ENCODE measurements at regions not wholly inside any gene's neighbourhood (a gene's known extent, or its start where the extent isn't known, plus 50 kb on each side); places are given as distances from the start of the nearest gene placed in this dataset.
"Not testable (repeated sequence)": the region's sequence is repeated elsewhere in the genome, so short reads cannot be mapped to it uniquely, and the experiment has no call there.

DNA sequence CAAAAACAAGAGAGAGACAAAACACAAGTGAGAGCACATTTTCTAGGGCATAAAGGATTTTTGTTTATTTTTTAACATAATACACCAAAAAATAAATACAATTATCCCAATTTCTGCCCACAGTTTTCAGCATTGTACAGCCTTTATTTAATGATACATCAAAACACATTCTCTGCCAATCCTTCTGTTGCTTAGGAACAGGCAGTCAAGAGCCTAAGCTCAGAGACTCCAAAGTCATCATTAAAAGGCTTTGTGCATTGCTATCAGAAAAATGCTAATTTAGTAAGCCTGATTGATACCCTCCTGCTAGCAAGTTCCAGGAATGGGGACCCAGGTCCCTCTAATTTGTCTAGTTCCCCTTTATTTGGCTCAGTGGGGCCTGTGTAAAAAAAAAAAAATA is 536.5 kb downstream of the RPS29 start:
- POLR2A ChIA-PET: no interaction called here
- CTCF ChIA-PET: no interaction called here
- no peak for DNase-seq (ENCODE audit: extremely low spot score)

DNA sequence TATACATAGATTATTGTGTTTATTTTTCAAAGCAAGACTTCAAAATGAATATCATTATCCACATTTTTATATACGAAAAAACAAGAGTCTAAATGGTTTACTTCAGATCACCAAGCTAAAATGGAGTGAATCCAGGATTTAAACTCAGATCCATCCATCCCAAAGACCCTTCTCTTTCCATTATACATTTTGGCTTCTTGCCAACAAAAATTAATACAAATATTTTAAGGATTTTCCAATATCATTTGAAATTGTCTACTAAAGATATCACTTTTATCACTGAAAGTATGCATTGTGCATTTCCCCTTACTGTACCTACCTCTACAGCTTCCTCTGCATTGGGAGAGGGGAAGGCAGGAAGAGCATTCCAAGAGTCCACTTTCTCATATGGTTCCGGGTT is 541.2 kb downstream of the RPS29 start:
- ChIA-PET CTCF (no interaction called here), POLR2A (no interaction called here)
- no peak for TF ChIP-seq SP1 (IDR thresholded peaks at IDR 0.05)
- no peak for TF ChIP-seq ZNF384 (IDR thresholded peaks at IDR 0.05)
- TF ChIP-seq CTBP1 (IDR thresholded peaks at IDR 0.05; ENCODE audit: borderline replicate concordance): no peak
- TF ChIP-seq FOXA1 (IDR thresholded peaks at IDR 0.05): no peak
- no peak for TF ChIP-seq NFRKB (IDR thresholded peaks at IDR 0.05)
- TF ChIP-seq BHLHE40 (IDR thresholded peaks at IDR 0.05; ENCODE audit: borderline replicate concordance): no peak
- TF ChIP-seq, protein P1, sequence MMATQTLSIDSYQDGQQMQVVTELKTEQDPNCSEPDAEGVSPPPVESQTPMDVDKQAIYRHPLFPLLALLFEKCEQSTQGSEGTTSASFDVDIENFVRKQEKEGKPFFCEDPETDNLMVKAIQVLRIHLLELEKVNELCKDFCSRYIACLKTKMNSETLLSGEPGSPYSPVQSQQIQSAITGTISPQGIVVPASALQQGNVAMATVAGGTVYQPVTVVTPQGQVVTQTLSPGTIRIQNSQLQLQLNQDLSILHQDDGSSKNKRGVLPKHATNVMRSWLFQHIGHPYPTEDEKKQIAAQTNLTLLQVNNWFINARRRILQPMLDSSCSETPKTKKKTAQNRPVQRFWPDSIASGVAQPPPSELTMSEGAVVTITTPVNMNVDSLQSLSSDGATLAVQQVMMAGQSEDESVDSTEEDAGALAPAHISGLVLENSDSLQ (IDR thresholded peaks at IDR 0.05): no peak
- no peak for TF ChIP-seq FOXM1 (IDR thresholded peaks at IDR 0.05; ENCODE audit: borderline replicate concordance)
- TF ChIP-seq L3MBTL2 (conservative IDR thresholded peaks at IDR 0.05): no peak
- TF ChIP-seq SUZ12 (IDR thresholded peaks at IDR 0.05): no peak
- TF ChIP-seq ELF4 (IDR thresholded peaks at IDR 0.05): no peak
- TF ChIP-seq ARNT (IDR thresholded peaks at IDR 0.05): no peak
- TF ChIP-seq TARDBP (IDR thresholded peaks at IDR 0.05): no peak
- no peak for TF ChIP-seq HDGF (IDR thresholded peaks at IDR 0.05; ENCODE audit: borderline replicate concordance)
- TF ChIP-seq LEF1 (IDR thresholded peaks at IDR 0.05; ENCODE audit: borderline replicate concordance): no peak
- TF ChIP-seq FOXK2 (IDR thresholded peaks at IDR 0.05): no peak
- no peak for DNase-seq (ENCODE audit: extremely low spot score)

More for the DNA sequence above, 536.5 kb downstream of the RPS29 start:
- TF ChIP-seq FOXK2 (IDR thresholded peaks at IDR 0.05): no peak
- TF ChIP-seq HDGF (IDR thresholded peaks at IDR 0.05; ENCODE audit: borderline replicate concordance): no peak
- TF ChIP-seq ELF4 (IDR thresholded peaks at IDR 0.05): no peak
- TF ChIP-seq, protein P1 (IDR thresholded peaks at IDR 0.05): no peak
- TF ChIP-seq SUZ12 (IDR thresholded peaks at IDR 0.05): no peak
- TF ChIP-seq NFRKB (IDR thresholded peaks at IDR 0.05): no peak

DNA sequence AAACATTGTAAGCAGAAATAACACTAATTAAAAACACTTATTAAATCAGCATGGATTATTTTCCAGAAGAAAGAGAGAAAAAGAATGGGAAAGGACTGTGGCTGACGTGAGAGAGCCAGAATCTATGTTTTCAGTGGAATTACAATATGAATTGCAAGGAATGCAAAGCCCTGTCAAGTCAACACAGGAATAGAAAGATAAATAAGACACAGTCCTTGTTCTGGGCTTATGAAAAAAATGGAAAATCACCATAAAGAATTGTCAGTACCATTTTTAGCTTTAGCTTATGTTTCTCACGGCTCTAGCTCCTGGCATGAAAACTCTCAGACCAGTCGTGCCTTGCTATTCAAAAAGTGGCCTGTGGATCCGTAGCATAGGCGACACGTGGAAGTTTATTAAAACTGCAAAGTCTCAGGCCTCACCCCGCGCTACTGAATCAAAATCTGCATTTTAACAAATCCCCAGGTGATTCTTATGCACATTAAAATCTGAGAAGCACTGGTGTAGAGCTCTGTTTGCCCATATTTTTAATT is 549.1 kb downstream of the RPS29 start:
- no peak for DNase-seq (ENCODE audit: extremely low spot score)
- ChIA-PET CTCF (no interaction called here), POLR2A (no interaction called here)
- no peak for TF ChIP-seq CTBP1 (IDR thresholded peaks at IDR 0.05; ENCODE audit: borderline replicate concordance)
- no peak for TF ChIP-seq FOXA1 (IDR thresholded peaks at IDR 0.05)

DNA sequence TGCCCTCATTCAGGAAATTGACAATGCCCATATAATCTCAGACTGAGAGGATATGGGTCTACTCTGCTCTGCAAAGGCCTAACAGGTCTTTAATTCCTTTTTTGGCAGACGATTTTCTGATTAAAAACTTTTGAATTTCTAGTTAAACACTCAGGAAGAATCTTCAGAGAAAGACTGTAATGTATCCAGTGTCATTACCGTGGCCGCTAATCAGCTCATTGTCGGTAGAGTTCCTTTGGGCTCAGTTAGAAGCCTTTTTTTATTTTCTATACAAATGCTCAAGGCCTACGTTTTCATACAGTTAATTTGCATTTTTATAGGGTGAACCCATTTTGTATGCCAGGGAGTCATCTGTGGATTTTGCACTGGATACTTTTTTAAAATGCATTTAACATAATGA is 549.9 kb downstream of the RPS29 start:
- TF ChIP-seq NFRKB (IDR thresholded peaks at IDR 0.05) (no peak), FOXM1 (IDR thresholded peaks at IDR 0.05; ENCODE audit: borderline replicate concordance) (no peak), SP1 (IDR thresholded peaks at IDR 0.05) (no peak), ZNF384 (IDR thresholded peaks at IDR 0.05) (no peak), LEF1 (IDR thresholded peaks at IDR 0.05; ENCODE audit: borderline replicate concordance) (no peak), CTBP1 (IDR thresholded peaks at IDR 0.05; ENCODE audit: borderline replicate concordance) (no peak), SUZ12 (IDR thresholded peaks at IDR 0.05) (no peak), ARNT (IDR thresholded peaks at IDR 0.05) (no peak), HDGF (IDR thresholded peaks at IDR 0.05; ENCODE audit: borderline replicate concordance) (no peak), TARDBP (IDR thresholded peaks at IDR 0.05) (no peak), FOXA1 (IDR thresholded peaks at IDR 0.05) (no peak), BHLHE40 (IDR thresholded peaks at IDR 0.05; ENCODE audit: borderline replicate concordance) (no peak)
- DNase-seq (ENCODE audit: extremely low spot score): no peak
- ChIA-PET POLR2A (no interaction called here), CTCF (no interaction called here)

DNA sequence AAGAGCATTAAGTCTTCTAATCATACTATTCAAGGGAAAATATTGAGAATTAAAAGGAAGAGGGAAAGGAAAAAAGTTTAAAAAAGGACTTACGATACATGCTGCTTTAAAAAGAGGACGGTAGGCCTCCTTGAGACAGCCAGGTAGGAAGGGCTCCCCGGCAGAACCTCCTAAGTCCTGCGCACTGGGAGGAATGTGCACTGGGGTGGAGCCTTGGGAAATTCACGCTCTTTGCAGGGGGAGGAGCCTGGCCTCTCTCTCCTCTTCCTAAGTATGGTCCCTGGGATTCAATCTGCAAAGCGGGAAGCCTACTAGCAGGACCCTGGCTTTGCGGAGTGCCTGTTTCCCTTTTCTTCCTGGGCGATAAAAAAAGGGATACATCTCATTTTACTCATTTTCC is 553.0 kb downstream of the RPS29 start:
- CTCF ChIA-PET: no interaction called here
- no peak for TF ChIP-seq ARNT (IDR thresholded peaks at IDR 0.05)
- no peak for TF ChIP-seq FOXM1 (IDR thresholded peaks at IDR 0.05; ENCODE audit: borderline replicate concordance)
- no peak for TF ChIP-seq TARDBP (IDR thresholded peaks at IDR 0.05)
- TF ChIP-seq LEF1 (IDR thresholded peaks at IDR 0.05; ENCODE audit: borderline replicate concordance): no peak
- TF ChIP-seq CTBP1 (IDR thresholded peaks at IDR 0.05; ENCODE audit: borderline replicate concordance): no peak
- no peak for TF ChIP-seq FOXK2 (IDR thresholded peaks at IDR 0.05)
- no peak for TF ChIP-seq SP1 (IDR thresholded peaks at IDR 0.05)
- TF ChIP-seq ELF4 (IDR thresholded peaks at IDR 0.05): no peak
- TF ChIP-seq ZNF384 (IDR thresholded peaks at IDR 0.05): no peak
- TF ChIP-seq, protein P1 (IDR thresholded peaks at IDR 0.05): no peak
- TF ChIP-seq NFRKB (IDR thresholded peaks at IDR 0.05): no peak
- TF ChIP-seq SUZ12 (IDR thresholded peaks at IDR 0.05): no peak
- no peak for TF ChIP-seq FOXA1 (IDR thresholded peaks at IDR 0.05)
- no peak for TF ChIP-seq L3MBTL2 (conservative IDR thresholded peaks at IDR 0.05)
- POLR2A ChIA-PET: no interaction called here
- no peak for DNase-seq (ENCODE audit: extremely low spot score)

DNA sequence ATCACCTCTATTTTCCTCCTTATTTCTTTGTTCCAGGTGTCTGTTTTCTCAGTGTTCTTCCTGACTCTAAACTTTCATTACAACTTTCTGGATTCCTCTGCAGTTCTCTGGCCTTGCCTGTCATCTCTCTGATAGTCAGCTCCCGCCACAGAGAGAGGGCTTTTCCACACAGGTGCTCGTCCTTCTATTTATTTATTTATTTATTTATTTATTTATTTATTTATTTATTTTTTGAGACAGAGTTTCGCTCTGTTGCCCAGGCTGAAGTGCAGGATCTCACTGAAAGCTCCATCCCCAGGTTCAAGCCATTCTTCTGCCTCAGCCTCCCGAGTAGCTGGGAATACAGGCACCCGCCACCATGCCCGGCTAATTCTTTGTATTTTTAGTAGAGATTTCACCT is 554.5 kb downstream of the RPS29 start:
- POLR2A ChIA-PET; CTCF ChIA-PET; DNase-seq (ENCODE audit: extremely low spot score): not testable (repeated sequence)

DNA sequence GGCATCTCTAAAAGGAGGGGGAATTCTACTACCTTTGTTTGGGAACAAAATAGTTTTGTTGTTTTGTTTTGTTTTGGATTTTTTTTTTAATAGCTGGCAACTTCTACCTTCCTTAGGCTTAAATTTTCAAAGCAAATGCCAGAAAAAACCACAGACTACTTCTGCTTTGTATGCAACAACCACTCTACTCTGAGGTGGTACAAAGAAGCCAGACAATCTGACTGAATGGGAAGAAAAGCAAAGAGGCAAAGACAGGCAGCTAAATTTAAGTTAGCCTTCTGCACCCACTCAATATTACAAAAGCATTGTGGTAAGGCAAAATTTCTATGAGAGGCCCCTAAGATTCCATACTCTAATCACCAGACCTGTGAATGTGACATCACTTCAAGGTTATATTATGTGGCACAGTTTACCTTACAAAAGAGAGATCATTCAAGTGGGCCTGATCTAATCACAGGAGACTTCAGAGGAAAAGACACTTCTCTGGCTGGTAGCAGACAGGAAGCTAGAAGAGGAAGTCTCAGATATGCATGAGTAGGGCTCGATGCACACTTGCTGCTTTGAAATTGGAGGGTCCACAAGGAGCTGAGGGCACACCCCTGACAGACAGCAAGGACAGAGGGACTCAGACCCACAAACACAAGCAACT is 566.6 kb downstream of the RPS29 start:
- DNase-seq (ENCODE audit: extremely low spot score): no peak
- POLR2A ChIA-PET: no interaction called here
- TF ChIP-seq ZNF384 (IDR thresholded peaks at IDR 0.05) (no peak), FOXA1 (IDR thresholded peaks at IDR 0.05) (no peak), HDGF (IDR thresholded peaks at IDR 0.05; ENCODE audit: borderline replicate concordance) (no peak), SP1 (IDR thresholded peaks at IDR 0.05) (no peak), BHLHE40 (IDR thresholded peaks at IDR 0.05; ENCODE audit: borderline replicate concordance) (no peak), ARNT (IDR thresholded peaks at IDR 0.05) (no peak), NFRKB (IDR thresholded peaks at IDR 0.05) (no peak), CTBP1 (IDR thresholded peaks at IDR 0.05; ENCODE audit: borderline replicate concordance) (no peak), LEF1 (IDR thresholded peaks at IDR 0.05; ENCODE audit: borderline replicate concordance) (no peak), ELF4 (IDR thresholded peaks at IDR 0.05) (no peak), FOXK2 (IDR thresholded peaks at IDR 0.05) (no peak), SUZ12 (IDR thresholded peaks at IDR 0.05) (no peak), TARDBP (IDR thresholded peaks at IDR 0.05) (no peak), FOXM1 (IDR thresholded peaks at IDR 0.05; ENCODE audit: borderline replicate concordance) (no peak), L3MBTL2 (conservative IDR thresholded peaks at IDR 0.05) (no peak)
- TF ChIP-seq, protein P1 (IDR thresholded peaks at IDR 0.05): no peak
- CTCF ChIA-PET: no interaction called here

Measured in HEK293T (cell line).